GM21576 (cell line): ENCODE measurements at regions not wholly inside any gene's neighbourhood (a gene's known extent, or its start where the extent isn't known, plus 50 kb on each side); places are given as distances from the start of the nearest gene placed in this dataset.
"Not testable (repeated sequence)": the region's sequence is repeated elsewhere in the genome, so short reads cannot be mapped to it uniquely, and the experiment has no call there.

ENCODE experiments used
- ATAC-seq: cut with Tn5 transposase; IDR thresholded peaks from one replicate; pipeline ENCODE4 v1.9.1; 2021; ENCODE audit warnings: mild to moderate bottlenecking, moderate library complexity; ENCODE audit not compliant: unreplicated experiment

GRCh38 chr7:92925876-92926696 is 89.7 kb upstream of the CDK6 start:
- ATAC-seq: no peak

GRCh38 chr7:92924800-92925199 is 88.4 kb upstream of the CDK6 start:
- ATAC-seq: no peak

- no peak for ATAC-seq
Measured at GRCh38 chr7:92917230-92917629, 80.9 kb upstream of the CDK6 start.

- no peak for ATAC-seq
Measured at GRCh38 chr7:92916770-92917224, 80.4 kb upstream of the CDK6 start.

- ATAC-seq: no peak
Measured at GRCh38 chr7:92915348-92915747, 79.0 kb upstream of the CDK6 start.

- no peak for ATAC-seq
Measured at GRCh38 chr7:92914645-92915044, 78.3 kb upstream of the CDK6 start.

- no peak for ATAC-seq
Measured at GRCh38 chr7:92913849-92914248, 77.5 kb upstream of the CDK6 start.

GRCh38 chr7:92910976-92911375 is 74.6 kb upstream of the CDK6 start:
- ATAC-seq: no peak

- ATAC-seq: no peak
Measured at GRCh38 chr7:92909686-92910475, 73.5 kb upstream of the CDK6 start.

- ATAC-seq: peak; percentile 98
Measured at GRCh38 chr7:92904244-92905131, 68.1 kb upstream of the CDK6 start.

- ATAC-seq: no peak
Measured at GRCh38 chr7:92898798-92899197, 62.4 kb upstream of the CDK6 start.

- ATAC-seq: not testable (repeated sequence)
Measured at GRCh38 chr7:92894857-92895256, 58.5 kb upstream of the CDK6 start.

- no peak for ATAC-seq
Measured at GRCh38 chr7:92889081-92889480, 52.7 kb upstream of the CDK6 start.
